ENCODE measurements at regions not wholly inside any gene's neighbourhood (a gene's known extent, or its start where the extent isn't known, plus 50 kb on each side); places are given as distances from the start of the nearest gene placed in this dataset.

DNA sequence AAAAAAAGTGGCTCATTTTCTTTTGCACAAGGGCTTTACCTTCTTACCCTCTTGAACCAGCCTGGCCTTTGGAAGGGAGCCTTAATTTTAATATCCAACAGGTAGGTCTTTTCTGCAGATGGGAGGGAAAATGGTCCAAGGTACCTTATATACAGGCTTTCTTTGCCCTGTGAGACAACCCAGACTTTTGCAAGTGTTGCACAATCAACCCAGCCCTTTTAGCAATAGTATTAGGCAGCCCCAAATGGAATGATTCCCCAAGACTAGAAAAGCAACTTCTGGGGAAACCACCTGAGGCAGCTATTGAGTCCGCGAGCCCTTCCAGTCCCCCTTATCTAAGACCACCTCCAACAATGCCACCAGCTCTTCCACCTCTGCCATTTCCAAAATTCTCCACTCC is 1138.3 kb downstream of the XPNPEP1 start:
- no peak overlapping the region for H3K4me2 ChIP-seq
- no peak overlapping the region for H2AFZ ChIP-seq (ENCODE audit: low read depth)
- no peak overlapping the region for H3K27ac ChIP-seq
- H3K27me3 ChIP-seq (ENCODE audit: insufficient read depth, low read depth) = no peaks in the 10 kb centered on the region
- H3K4me1 ChIP-seq (ENCODE audit: low read depth, poor library complexity, severe bottlenecking) = no peaks in the 10 kb centered on the region
- no peaks in the 10 kb centered on the region for H3K36me3 ChIP-seq (ENCODE audit: insufficient read depth)
- H3K79me2 ChIP-seq (ENCODE audit: insufficient read depth, low read depth) = no peaks in the 10 kb centered on the region
- H3K4me3 ChIP-seq (IDR thresholded peaks at IDR 0.05; ENCODE audit: insufficient read depth, low read depth, low read length) = no peak overlapping the region
- TF ChIP-seq, protein P1, sequence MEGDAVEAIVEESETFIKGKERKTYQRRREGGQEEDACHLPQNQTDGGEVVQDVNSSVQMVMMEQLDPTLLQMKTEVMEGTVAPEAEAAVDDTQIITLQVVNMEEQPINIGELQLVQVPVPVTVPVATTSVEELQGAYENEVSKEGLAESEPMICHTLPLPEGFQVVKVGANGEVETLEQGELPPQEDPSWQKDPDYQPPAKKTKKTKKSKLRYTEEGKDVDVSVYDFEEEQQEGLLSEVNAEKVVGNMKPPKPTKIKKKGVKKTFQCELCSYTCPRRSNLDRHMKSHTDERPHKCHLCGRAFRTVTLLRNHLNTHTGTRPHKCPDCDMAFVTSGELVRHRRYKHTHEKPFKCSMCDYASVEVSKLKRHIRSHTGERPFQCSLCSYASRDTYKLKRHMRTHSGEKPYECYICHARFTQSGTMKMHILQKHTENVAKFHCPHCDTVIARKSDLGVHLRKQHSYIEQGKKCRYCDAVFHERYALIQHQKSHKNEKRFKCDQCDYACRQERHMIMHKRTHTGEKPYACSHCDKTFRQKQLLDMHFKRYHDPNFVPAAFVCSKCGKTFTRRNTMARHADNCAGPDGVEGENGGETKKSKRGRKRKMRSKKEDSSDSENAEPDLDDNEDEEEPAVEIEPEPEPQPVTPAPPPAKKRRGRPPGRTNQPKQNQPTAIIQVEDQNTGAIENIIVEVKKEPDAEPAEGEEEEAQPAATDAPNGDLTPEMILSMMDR (conservative IDR thresholded peaks at IDR 0.05; ENCODE audit: low read depth, low read length) = no peak
- H3K9ac ChIP-seq = no peak overlapping the region
- no peaks in the 10 kb centered on the region for H4K20me1 ChIP-seq (ENCODE audit: insufficient read depth)

DNA sequence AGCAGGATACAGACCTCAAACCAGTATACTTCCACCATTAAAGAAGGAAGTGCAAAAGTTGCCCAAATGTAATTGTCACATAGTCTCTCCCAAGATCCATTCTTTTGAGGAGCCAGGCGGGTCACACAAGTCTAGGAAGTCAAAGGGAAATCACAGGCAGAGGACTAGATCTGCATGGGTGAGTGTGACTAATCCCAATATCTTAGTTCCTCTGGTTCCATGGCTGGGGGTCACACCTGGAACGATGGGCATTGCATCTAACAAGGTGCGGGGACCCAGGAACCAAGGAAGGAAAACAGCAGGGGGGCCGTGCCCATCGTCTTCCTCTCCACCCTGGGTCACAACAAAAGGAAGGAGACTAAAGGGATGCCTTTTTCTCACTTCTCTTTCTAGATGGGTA is 1138.8 kb downstream of the XPNPEP1 start:
- Histone ChIP-seq H3K27ac (no peak overlapping the region), H3K27me3 (ENCODE audit: insufficient read depth, low read depth) (no peaks in the 10 kb centered on the region), H3K36me3 (ENCODE audit: insufficient read depth) (no peaks in the 10 kb centered on the region), H3K4me2 (no peak overlapping the region), H3K4me1 (ENCODE audit: low read depth, poor library complexity, severe bottlenecking) (no peaks in the 10 kb centered on the region), H3K9ac (no peak overlapping the region), H4K20me1 (ENCODE audit: insufficient read depth) (no peaks in the 10 kb centered on the region), H3K79me2 (ENCODE audit: insufficient read depth, low read depth) (no peaks in the 10 kb centered on the region), H2AFZ (ENCODE audit: low read depth) (no peak overlapping the region), H3K4me3 (IDR thresholded peaks at IDR 0.05; ENCODE audit: insufficient read depth, low read depth, low read length) (no peak overlapping the region)
- TF ChIP-seq, protein P1 (conservative IDR thresholded peaks at IDR 0.05; ENCODE audit: low read depth, low read length) = no peak

DNA sequence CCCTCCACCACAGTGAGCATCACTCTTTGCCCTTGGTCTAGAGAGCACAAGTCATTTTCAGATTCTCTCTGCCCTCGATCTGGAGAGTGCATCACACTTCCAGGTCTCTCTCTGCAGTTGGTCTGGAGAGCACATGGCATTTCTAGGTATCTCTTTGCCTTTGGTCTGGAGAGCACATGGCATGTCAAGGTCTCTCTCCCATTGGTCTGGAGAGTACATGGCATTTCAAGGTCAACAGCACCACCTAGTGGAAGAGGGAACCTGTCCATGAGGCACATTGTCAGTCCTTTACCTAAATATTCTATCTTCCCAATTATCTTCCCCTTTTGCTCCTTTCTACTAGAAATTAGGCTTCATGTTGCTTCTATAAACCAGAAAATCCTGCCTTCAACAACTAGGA is 1139.4 kb downstream of the XPNPEP1 start:
- TF ChIP-seq, protein P1 (conservative IDR thresholded peaks at IDR 0.05; ENCODE audit: low read depth, low read length) = peak; percentile 57
- no peak overlapping the region for H3K27ac ChIP-seq
- H3K79me2 ChIP-seq (ENCODE audit: insufficient read depth, low read depth) = no peaks in the 10 kb centered on the region
- H3K36me3 ChIP-seq (ENCODE audit: insufficient read depth) = no peaks in the 10 kb centered on the region
- no peaks in the 10 kb centered on the region for H3K27me3 ChIP-seq (ENCODE audit: insufficient read depth, low read depth)
- H4K20me1 ChIP-seq (ENCODE audit: insufficient read depth) = no peaks in the 10 kb centered on the region
- no peaks in the 10 kb centered on the region for H3K4me1 ChIP-seq (ENCODE audit: low read depth, poor library complexity, severe bottlenecking)
- 0 out of 2 replicates have a peak overlapping the region, but pooled peaks have one; percentile 21 for H2AFZ ChIP-seq (ENCODE audit: low read depth)
- no peak overlapping the region for H3K4me2 ChIP-seq
- H3K9ac ChIP-seq = no peak overlapping the region
- H3K4me3 ChIP-seq (IDR thresholded peaks at IDR 0.05; ENCODE audit: insufficient read depth, low read depth, low read length) = no peak overlapping the region

DNA sequence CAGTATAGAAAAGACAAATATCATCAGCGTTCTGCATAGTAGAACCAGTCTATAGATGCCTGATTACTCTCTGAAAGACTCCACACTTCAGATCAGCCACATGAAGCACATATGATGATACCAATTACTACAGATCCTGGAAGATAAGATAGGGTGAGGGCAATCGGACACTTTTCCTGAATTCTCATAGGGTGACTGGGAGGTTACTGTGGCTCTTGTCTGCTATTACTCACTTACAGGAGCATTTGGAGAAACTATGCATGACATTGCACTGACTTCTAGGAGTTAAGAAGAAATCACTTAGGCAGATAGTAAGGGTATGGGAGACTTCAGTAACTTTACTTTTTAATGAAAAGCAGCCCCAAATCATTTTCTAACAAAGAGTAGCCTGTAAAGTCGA is 1140.9 kb downstream of the XPNPEP1 start:
- no peaks in the 10 kb centered on the region for H3K36me3 ChIP-seq (ENCODE audit: insufficient read depth)
- H3K79me2 ChIP-seq (ENCODE audit: insufficient read depth, low read depth) = no peaks in the 10 kb centered on the region
- no peaks in the 10 kb centered on the region for H3K27me3 ChIP-seq (ENCODE audit: insufficient read depth, low read depth)
- H3K27ac ChIP-seq = no peak overlapping the region
- no peak overlapping the region for H3K4me3 ChIP-seq (IDR thresholded peaks at IDR 0.05; ENCODE audit: insufficient read depth, low read depth, low read length)
- TF ChIP-seq, protein P1 (conservative IDR thresholded peaks at IDR 0.05; ENCODE audit: low read depth, low read length) = no peak
- no peak overlapping the region for H2AFZ ChIP-seq (ENCODE audit: low read depth)
- no peaks in the 10 kb centered on the region for H4K20me1 ChIP-seq (ENCODE audit: insufficient read depth)
- H3K4me2 ChIP-seq = no peak overlapping the region
- H3K9ac ChIP-seq = no peak overlapping the region
- no peaks in the 10 kb centered on the region for H3K4me1 ChIP-seq (ENCODE audit: low read depth, poor library complexity, severe bottlenecking)

All from KMS-11 (cell line).